Right atrium auricular region (tissue), 2 donors: ENCODE measurements at regions not wholly inside any gene's neighbourhood (a gene's known extent, or its start where the extent isn't known, plus 50 kb on each side); places are given as distances from the start of the nearest gene placed in this dataset.

Source experiments
- DNase-seq: peaks from one replicate; pipeline ENCODE4 v3.0.0-alpha.2; 2019; ENCODE audit warnings: low spot score
- H3K27ac ChIP-seq, 2 donors: fragments of 200-600 bp; sonication (generic); 1 replicate in 1 of 2; 2 replicates in 1 of 2; pipeline ENCODE4 v1.5.1; 2016 to 2019
- H3K27me3 ChIP-seq, 2 donors: fragments of 200-600 bp; sonication (generic); one replicate each; pipeline versions ENCODE4 v1.5.1 to v1.6.0; 2017 to 2019
- H3K36me3 ChIP-seq: fragments of 200-600 bp; sonication (generic); one replicate; pipeline ENCODE4 v1.5.1; 2016
- H3K4me1 ChIP-seq, 2 donors: fragments of 200-600 bp; sonication (generic); one replicate each; pipeline versions ENCODE4 v1.5.1 to v1.6.0; 2017 to 2019
- H3K4me3 ChIP-seq, 2 donors: fragments of 200-600 bp; sonication (generic); 1 replicate in 1 of 2; 2 replicates in 1 of 2; pipeline ENCODE4 v1.5.1; 2017 to 2019; ENCODE audit warnings: mild to moderate bottlenecking in 1 of 2, moderate library complexity in 1 of 2
- H3K9me3 ChIP-seq, 2 donors: fragments of 200-600 bp; sonication (generic); one replicate each; pipeline ENCODE4 v1.5.1; 2019
- TF ChIP-seq, protein P1 (sequence below), 2 donors: fragments of 200-600 bp; sonication (generic); IDR thresholded peaks; one replicate each; pipeline ENCODE4 v1.5.1; 2019; ENCODE audit warnings: antibody characterized with exemption in 2 of 2

DNA sequence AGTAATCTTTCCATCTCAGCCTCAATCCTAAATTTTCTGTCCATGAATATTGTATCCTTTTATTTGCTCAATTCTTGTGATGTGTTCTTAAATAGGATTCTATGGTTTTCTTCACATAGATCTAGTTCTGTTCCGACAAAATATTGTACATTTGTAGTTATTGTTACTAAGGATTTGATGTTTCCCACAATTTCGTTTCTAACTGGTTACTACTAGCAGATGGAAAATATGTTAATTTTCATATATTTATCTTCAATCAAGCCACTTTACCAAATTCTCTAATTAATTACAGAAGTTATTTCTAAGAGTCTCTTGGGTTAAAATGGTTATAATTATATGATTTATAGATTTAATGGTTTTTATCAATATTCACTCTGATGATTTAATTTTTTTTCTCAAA lies 60.3 kb downstream of the SEC61B start:
- TF ChIP-seq, protein P1, sequence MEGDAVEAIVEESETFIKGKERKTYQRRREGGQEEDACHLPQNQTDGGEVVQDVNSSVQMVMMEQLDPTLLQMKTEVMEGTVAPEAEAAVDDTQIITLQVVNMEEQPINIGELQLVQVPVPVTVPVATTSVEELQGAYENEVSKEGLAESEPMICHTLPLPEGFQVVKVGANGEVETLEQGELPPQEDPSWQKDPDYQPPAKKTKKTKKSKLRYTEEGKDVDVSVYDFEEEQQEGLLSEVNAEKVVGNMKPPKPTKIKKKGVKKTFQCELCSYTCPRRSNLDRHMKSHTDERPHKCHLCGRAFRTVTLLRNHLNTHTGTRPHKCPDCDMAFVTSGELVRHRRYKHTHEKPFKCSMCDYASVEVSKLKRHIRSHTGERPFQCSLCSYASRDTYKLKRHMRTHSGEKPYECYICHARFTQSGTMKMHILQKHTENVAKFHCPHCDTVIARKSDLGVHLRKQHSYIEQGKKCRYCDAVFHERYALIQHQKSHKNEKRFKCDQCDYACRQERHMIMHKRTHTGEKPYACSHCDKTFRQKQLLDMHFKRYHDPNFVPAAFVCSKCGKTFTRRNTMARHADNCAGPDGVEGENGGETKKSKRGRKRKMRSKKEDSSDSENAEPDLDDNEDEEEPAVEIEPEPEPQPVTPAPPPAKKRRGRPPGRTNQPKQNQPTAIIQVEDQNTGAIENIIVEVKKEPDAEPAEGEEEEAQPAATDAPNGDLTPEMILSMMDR (IDR thresholded peaks at IDR 0.05): no peak
- H3K27me3 ChIP-seq: no peaks in the 10 kb centered on the region
- H3K27ac ChIP-seq: no peak overlapping the region
- no peak for DNase-seq
- H3K9me3 ChIP-seq: no peaks in the 10 kb centered on the region
- H3K36me3 ChIP-seq: no peaks in the 10 kb centered on the region
- H3K4me1 ChIP-seq: no peaks in the 10 kb centered on the region
- no peak overlapping the region for H3K4me3 ChIP-seq

DNA sequence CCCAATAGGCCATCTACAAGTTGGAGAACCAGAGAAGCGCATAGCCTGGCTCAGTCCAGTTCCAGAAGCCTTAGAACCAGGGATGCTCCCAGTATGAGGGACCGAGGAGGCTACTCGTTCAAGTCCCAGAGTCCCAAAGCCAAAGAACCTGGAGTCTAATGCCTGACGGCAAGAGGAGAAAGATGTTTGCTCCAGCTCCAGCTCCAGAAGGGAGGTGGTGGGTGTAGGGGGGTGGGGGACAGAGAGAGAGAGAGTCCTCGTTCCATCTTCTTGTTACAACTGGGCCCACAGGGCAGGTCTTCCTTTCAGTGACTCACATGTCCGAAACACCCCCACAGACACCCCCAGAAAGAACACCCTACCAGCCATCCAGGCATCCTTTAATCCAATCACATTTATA lies 63.9 kb downstream of the SEC61B start:
- no peaks in the 10 kb centered on the region for H3K36me3 ChIP-seq
- DNase-seq: no peak
- no peak overlapping the region for H3K4me3 ChIP-seq
- TF ChIP-seq, protein P1 (IDR thresholded peaks at IDR 0.05): no peak
- H3K27ac ChIP-seq: no peak overlapping the region
- H3K4me1 ChIP-seq: no peaks in the 10 kb centered on the region
- H3K27me3 ChIP-seq: no peaks in the 10 kb centered on the region
- H3K9me3 ChIP-seq: no peaks in the 10 kb centered on the region

DNA sequence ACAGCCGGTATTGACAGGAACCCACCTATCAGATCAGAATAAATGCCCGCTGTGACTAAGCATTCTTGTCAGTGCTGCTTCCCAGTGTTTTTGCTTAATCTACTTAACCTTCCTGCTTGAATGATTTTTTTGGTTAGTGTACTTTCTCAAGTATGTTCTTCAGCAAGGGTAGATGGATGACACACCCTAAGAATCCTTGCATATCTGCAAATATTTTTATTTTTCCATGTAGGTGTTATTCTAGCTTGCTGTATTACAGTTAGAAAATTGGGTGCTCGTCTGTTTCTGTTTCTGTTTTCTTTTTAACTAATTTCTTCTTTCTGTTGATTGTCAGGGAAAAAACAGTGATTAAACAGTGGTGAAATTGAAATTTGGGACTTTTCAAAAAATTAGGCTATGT lies 64.5 kb downstream of the SEC61B start:
- Histone ChIP-seq H3K4me3 (no peak overlapping the region), H3K27ac (no peak overlapping the region), H3K4me1 (no peaks in the 10 kb centered on the region), H3K36me3 (no peaks in the 10 kb centered on the region), H3K27me3 (no peaks in the 10 kb centered on the region), H3K9me3 (no peaks in the 10 kb centered on the region)
- DNase-seq: no peak
- TF ChIP-seq, protein P1 (IDR thresholded peaks at IDR 0.05): no peak

DNA sequence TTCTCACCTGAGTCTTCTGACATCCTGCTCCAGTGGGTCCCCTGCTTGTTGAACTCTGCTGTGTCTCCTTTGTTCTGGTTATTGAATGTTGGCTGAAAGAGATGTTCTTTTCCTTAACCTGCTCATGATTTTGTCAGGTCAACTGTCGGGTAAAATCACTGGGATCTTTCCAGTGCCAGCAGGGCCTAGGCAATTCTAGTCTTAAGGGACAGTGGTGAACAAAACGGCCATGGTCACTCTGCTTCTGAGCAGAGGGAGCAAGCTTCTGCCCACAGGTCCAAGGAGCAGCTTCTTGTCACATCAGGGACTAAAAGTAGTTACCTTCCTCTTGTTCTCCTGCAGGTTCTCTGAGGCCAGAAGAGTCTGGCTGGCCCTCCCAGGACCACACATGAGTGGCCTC lies 65.6 kb downstream of the SEC61B start:
- no peaks in the 10 kb centered on the region for H3K9me3 ChIP-seq
- no peaks in the 10 kb centered on the region for H3K4me1 ChIP-seq
- DNase-seq: no peak
- no peak overlapping the region for H3K27ac ChIP-seq
- H3K36me3 ChIP-seq: no peaks in the 10 kb centered on the region
- no peak overlapping the region for H3K4me3 ChIP-seq
- no peaks in the 10 kb centered on the region for H3K27me3 ChIP-seq
- TF ChIP-seq, protein P1 (IDR thresholded peaks at IDR 0.05): no peak

DNA sequence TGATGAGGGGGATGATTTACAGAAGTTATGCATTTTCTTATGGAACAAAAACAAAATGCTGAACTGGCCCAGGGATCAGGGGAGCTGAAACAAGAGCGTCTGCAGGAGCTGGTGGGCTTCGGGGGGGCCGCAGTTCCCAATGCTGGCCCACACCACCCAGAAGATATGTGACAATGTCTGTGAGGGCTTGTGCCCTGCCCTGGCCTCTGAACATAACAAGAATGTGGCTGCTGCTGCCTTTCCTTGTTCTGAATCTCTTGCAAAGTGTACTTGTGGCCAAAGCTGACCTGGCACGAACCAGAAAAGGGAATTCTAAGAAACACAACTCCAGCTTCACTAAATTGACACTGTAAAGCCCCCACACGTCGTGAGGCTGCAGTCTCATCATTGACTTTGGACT lies 66.7 kb downstream of the SEC61B start:
- Histone ChIP-seq H3K36me3 (no peaks in the 10 kb centered on the region), H3K4me3 (no peak overlapping the region), H3K27ac (no peak overlapping the region), H3K4me1 (no peaks in the 10 kb centered on the region), H3K27me3 (no peaks in the 10 kb centered on the region), H3K9me3 (no peaks in the 10 kb centered on the region)
- DNase-seq: no peak
- TF ChIP-seq, protein P1 (IDR thresholded peaks at IDR 0.05): no peak

DNA sequence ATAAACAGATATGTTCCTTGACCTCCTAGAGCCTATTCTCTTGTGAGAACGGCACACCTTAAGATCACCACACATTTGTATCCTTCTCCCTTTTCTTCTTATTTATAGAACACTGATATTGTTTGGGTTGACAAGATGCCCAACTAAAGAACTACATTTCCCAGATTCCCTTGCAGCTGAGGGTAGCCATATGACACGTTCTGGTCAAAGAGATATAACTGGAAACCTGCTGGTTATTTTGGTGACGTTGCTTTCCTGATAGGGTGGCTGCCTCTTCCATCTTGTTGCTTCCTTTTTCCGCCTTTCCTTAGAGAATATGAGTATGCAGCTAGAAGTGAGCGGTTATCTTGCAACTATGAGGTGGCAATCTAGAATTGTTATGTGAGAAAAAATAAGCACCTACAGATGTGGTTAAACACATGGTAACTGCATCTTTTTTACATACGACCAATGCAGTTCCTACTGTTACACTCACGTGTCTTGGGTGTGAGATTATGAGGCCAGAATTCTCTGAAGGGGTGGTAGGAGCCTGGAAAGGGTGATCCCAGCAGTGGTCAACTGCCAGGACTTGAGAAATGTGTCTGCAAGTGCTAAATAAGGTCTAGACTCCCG lies 72.9 kb downstream of the SEC61B start:
- Histone ChIP-seq H3K27ac (no peak overlapping the region), H3K4me1 (no peaks in the 10 kb centered on the region), H3K36me3 (no peaks in the 10 kb centered on the region), H3K9me3 (no peaks in the 10 kb centered on the region), H3K4me3 (no peak overlapping the region), H3K27me3 (no peaks in the 10 kb centered on the region)
- TF ChIP-seq, protein P1 (IDR thresholded peaks at IDR 0.05): no peak
- no peak for DNase-seq
